Nephron (organoid): ENCODE measurements at regions not wholly inside any gene's neighbourhood (a gene's known extent, or its start where the extent isn't known, plus 50 kb on each side); places are given as distances from the start of the nearest gene placed in this dataset.
"Not testable (repeated sequence)": the region's sequence is repeated elsewhere in the genome, so short reads cannot be mapped to it uniquely, and the experiment has no call there.

Source experiments
- H3K27ac Mint-ChIP-seq, 3 experiments: 2 replicates each; pipeline ENCODE4 v1.8.0; 2020; ENCODE audit warnings: mixed read lengths in 3 of 3, mild to moderate bottlenecking in 2 of 3, moderate library complexity in 1 of 3
- H3K27me3 Mint-ChIP-seq: 2 replicates; pipeline ENCODE4 v1.8.0; 2021; ENCODE audit warnings: low read depth, mild to moderate bottlenecking, moderate library complexity, mixed read lengths
- H3K36me3 Mint-ChIP-seq: 2 replicates; pipeline ENCODE4 v1.8.0; 2020; ENCODE audit warnings: low read depth, mixed read lengths
- H3K4me1 Mint-ChIP-seq: 2 replicates; pipeline ENCODE4 v1.8.0; 2020; ENCODE audit warnings: mixed read lengths
- H3K4me3 Mint-ChIP-seq, 3 experiments: 2 replicates each; pipeline ENCODE4 v1.8.0; 2020; ENCODE audit warnings: mild to moderate bottlenecking in 3 of 3, mixed read lengths in 3 of 3, moderate library complexity in 2 of 3
- H3K9me3 Mint-ChIP-seq: 2 replicates; pipeline ENCODE4 v1.8.0; 2020; ENCODE audit warnings: mixed read lengths
- CTCF ChIP-seq, 3 experiments: fragments of 200-600 bp; sonication (generic); IDR thresholded peaks; one replicate each; pipeline ENCODE4 v1.5.0; 2021; ENCODE audit warnings: antibody characterized with exemption in 3 of 3; ENCODE audit not compliant: unreplicated experiment in 3 of 3

GRCh38 chr2:109727929-109728447 is 66.1 kb upstream of the RGPD5 start:
- TF ChIP-seq CTCF (IDR thresholded peaks at IDR 0.05; ENCODE audit: unreplicated experiment in 3 of 3), result no peak
- Mint-ChIP-seq H3K4me3 (no peak overlapping the region), H3K27ac (no peak overlapping the region)

GRCh38 chr2:109733746-109734145 is 60.4 kb upstream of the RGPD5 start:
- H3K36me3 Mint-ChIP-seq, H3K4me3 Mint-ChIP-seq, H3K9me3 Mint-ChIP-seq, H3K27me3 Mint-ChIP-seq, H3K27ac Mint-ChIP-seq: not testable (repeated sequence)
- H3K4me1 Mint-ChIP-seq, result peaks cover 17% of the 10 kb centered on the region

More at GRCh38 chr2:109727929-109728447, 66.1 kb upstream of the RGPD5 start:
- no peaks in the 10 kb centered on the region for H3K9me3 Mint-ChIP-seq
- H3K4me1 Mint-ChIP-seq, result peaks cover 28% of the 10 kb centered on the region
- no peaks in the 10 kb centered on the region for H3K36me3 Mint-ChIP-seq
- H3K27me3 Mint-ChIP-seq, result peaks cover 16% of the 10 kb centered on the region

GRCh38 chr2:109736177-109736827 is 57.8 kb upstream of the RGPD5 start:
- H3K27me3 Mint-ChIP-seq, result no peaks in the 10 kb centered on the region
- no peak overlapping the region for H3K4me3 Mint-ChIP-seq
- H3K27ac Mint-ChIP-seq, result no peak overlapping the region
- H3K9me3 Mint-ChIP-seq, result no peaks in the 10 kb centered on the region
- H3K36me3 Mint-ChIP-seq, result no peaks in the 10 kb centered on the region
- H3K4me1 Mint-ChIP-seq, result peaks cover 5% of the 10 kb centered on the region
- peak; percentile 71 to 90 (median 76) for TF ChIP-seq CTCF (IDR thresholded peaks at IDR 0.05; ENCODE audit: unreplicated experiment in 3 of 3)
